Hepatic stellate cell (primary cell): ENCODE measurements at regions not wholly inside any gene's neighbourhood (a gene's known extent, or its start where the extent isn't known, plus 50 kb on each side); places are given as distances from the start of the nearest gene placed in this dataset.

Experiments
- DNase-seq: peaks from one replicate; pipeline ENCODE4 v3.0.0; 2011; ENCODE audit warnings: low spot score

- DNase-seq, result no peak
Observed at GRCh38 chr2:105570757-105571156, 171.9 kb upstream of the FHL2 start.

GRCh38 chr2:105570326-105570725, 171.5 kb upstream of the FHL2 start:
- no peak for DNase-seq

GRCh38 chr2:105569606-105570005, 170.8 kb upstream of the FHL2 start:
- no peak for DNase-seq

GRCh38 chr2:105567996-105568494, 169.2 kb upstream of the FHL2 start:
- DNase-seq, result no peak

- no peak for DNase-seq
Observed at GRCh38 chr2:105563000-105563719, 164.3 kb upstream of the FHL2 start.

GRCh38 chr2:105561401-105561800, 162.6 kb upstream of the FHL2 start:
- no peak for DNase-seq

- DNase-seq, result no peak
Observed at GRCh38 chr2:105560157-105560556, 161.3 kb upstream of the FHL2 start.

GRCh38 chr2:105557021-105557920, 158.4 kb upstream of the FHL2 start:
- no peak for DNase-seq

GRCh38 chr2:105556366-105556765, 157.5 kb upstream of the FHL2 start:
- no peak for DNase-seq

- DNase-seq, result no peak
Observed at GRCh38 chr2:105554235-105554634, 155.4 kb upstream of the FHL2 start.

GRCh38 chr2:105553538-105554196, 154.8 kb upstream of the FHL2 start:
- peak; percentile 49 for DNase-seq

- DNase-seq, result no peak
Observed at GRCh38 chr2:105546628-105546974, 147.8 kb upstream of the FHL2 start.

- peak; percentile 66 for DNase-seq
Observed at GRCh38 chr2:105545730-105546627, 147.1 kb upstream of the FHL2 start.

GRCh38 chr2:105544591-105545377, 145.9 kb upstream of the FHL2 start:
- no peak for DNase-seq

- no peak for DNase-seq
Observed at GRCh38 chr2:105541189-105542050, 142.6 kb upstream of the FHL2 start.

- DNase-seq, result no peak
Observed at GRCh38 chr2:105540642-105541041, 141.8 kb upstream of the FHL2 start.

- no peak for DNase-seq
Observed at GRCh38 chr2:105539331-105539730, 140.5 kb upstream of the FHL2 start.

- no peak for DNase-seq
Observed at GRCh38 chr2:105538840-105539239, 140.0 kb upstream of the FHL2 start.

- no peak for DNase-seq
Observed at GRCh38 chr2:105537920-105538319, 139.1 kb upstream of the FHL2 start.

- no peak for DNase-seq
Observed at GRCh38 chr2:105537466-105537865, 138.6 kb upstream of the FHL2 start.
